SJSA1 (cell line): ENCODE measurements at regions not wholly inside any gene's neighbourhood (a gene's known extent, or its start where the extent isn't known, plus 50 kb on each side); places are given as distances from the start of the nearest gene placed in this dataset.
A peak's percentile ranks its signal among the peaks of the same experiment; 100 is the strongest.
"Not testable (repeated sequence)": the region's sequence is repeated elsewhere in the genome, so short reads cannot be mapped to it uniquely, and the experiment has no call there.

ENCODE experiments used
- DNase-seq, 2 experiments: peaks; one replicate each; pipeline ENCODE4 v3.0.0-alpha.2; 2015 to 2020; ENCODE audit warnings: low spot score in 2 of 2, low read depth in 1 of 2
- H3K27ac ChIP-seq: fragments of 250-450 bp; sonication (Bioruptor Pico); 2 replicates; pipeline ENCODE4 v1.5.1; 2020; ENCODE audit warnings: mild to moderate bottlenecking, moderate library complexity
- H3K27me3 ChIP-seq: fragments of 250-450 bp; sonication (Bioruptor Pico); replicated peaks from 2 replicates; pipeline ENCODE4 v1.5.1; 2020; ENCODE audit warnings: mild to moderate bottlenecking, moderate library complexity
- H3K36me3 ChIP-seq: fragments of 250-450 bp; sonication (Bioruptor Pico); 2 replicates; pipeline ENCODE4 v1.5.1; 2020; ENCODE audit warnings: mild to moderate bottlenecking
- H3K4me1 ChIP-seq: fragments of 250-450 bp; sonication (Bioruptor Pico); replicated peaks from 2 replicates; pipeline ENCODE4 v1.6.1; 2021; ENCODE audit warnings: mild to moderate bottlenecking
- H3K4me3 ChIP-seq: fragments of 250-450 bp; sonication (Bioruptor Pico); 2 replicates; pipeline ENCODE4 v1.5.1; 2020; ENCODE audit warnings: mild to moderate bottlenecking
- H3K9me3 ChIP-seq: fragments of 250-450 bp; sonication (Bioruptor Pico); replicated peaks from 2 replicates; pipeline ENCODE4 v1.5.1; 2020; ENCODE audit warnings: mild to moderate bottlenecking

- no peaks in the 10 kb centered on the region for H3K27me3 ChIP-seq
- H3K27ac ChIP-seq, result no peak overlapping the region
- H3K9me3 ChIP-seq, result no peaks in the 10 kb centered on the region
- H3K36me3 ChIP-seq, result no peaks in the 10 kb centered on the region
- H3K4me1 ChIP-seq, result peaks cover 16% of the 10 kb centered on the region
- H3K4me3 ChIP-seq, result peak overlapping the region; percentile 28
- no peak for DNase-seq
Observed at GRCh38 chr15:99485992-99486370, 79.8 kb upstream of the MEF2A start.

GRCh38 chr15:99486371-99487336 lies 79.1 kb upstream of the MEF2A start:
- H3K36me3 ChIP-seq, result no peaks in the 10 kb centered on the region
- DNase-seq, result peak; percentile 46 to 79
- peaks cover 16% of the 10 kb centered on the region for H3K4me1 ChIP-seq
- peak overlapping the region; percentile 28 for H3K4me3 ChIP-seq
- H3K9me3 ChIP-seq, result no peaks in the 10 kb centered on the region
- no peaks in the 10 kb centered on the region for H3K27me3 ChIP-seq
- H3K27ac ChIP-seq, result no peak overlapping the region

- no peak for DNase-seq
- H3K27ac ChIP-seq, result no peak overlapping the region
- H3K9me3 ChIP-seq, result no peaks in the 10 kb centered on the region
- no peak overlapping the region for H3K4me3 ChIP-seq
- H3K27me3 ChIP-seq, result no peaks in the 10 kb centered on the region
- peaks cover 16% of the 10 kb centered on the region for H3K4me1 ChIP-seq
- H3K36me3 ChIP-seq, result no peaks in the 10 kb centered on the region
Observed at GRCh38 chr15:99487337-99487730, 78.5 kb upstream of the MEF2A start.

- H3K4me3 ChIP-seq, result no peak overlapping the region
- peaks cover 1% of the 10 kb centered on the region for H3K4me1 ChIP-seq
- H3K27me3 ChIP-seq, result no peaks in the 10 kb centered on the region
- no peak overlapping the region for H3K27ac ChIP-seq
- H3K9me3 ChIP-seq, result no peaks in the 10 kb centered on the region
- H3K36me3 ChIP-seq, result no peaks in the 10 kb centered on the region
- no peak for DNase-seq
Observed at GRCh38 chr15:99492275-99492674, 73.5 kb upstream of the MEF2A start.

DNA sequence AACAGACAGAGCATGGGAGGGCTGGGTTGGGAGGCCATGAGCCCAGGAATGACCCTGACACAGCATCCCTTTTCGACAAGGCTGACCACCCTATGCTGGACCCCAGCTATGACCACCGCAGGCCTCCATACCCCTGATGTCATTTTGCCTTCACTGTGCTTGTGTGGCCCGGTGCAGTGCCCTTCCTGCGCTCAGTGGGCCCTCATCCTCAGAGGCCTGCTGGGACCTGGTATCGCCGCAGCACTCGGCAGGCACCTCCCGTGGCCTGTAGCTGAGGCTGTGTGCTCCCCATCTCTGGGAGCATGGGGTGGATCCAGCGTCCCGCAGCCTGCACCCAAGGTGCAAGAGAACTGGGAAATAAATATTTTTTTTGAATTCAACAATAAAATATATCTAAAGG lies 73.1 kb upstream of the MEF2A start:
- H3K4me3 ChIP-seq, result no peak overlapping the region
- DNase-seq, result no peak
- H3K27me3 ChIP-seq, result no peaks in the 10 kb centered on the region
- H3K27ac ChIP-seq, result no peak overlapping the region
- no peaks in the 10 kb centered on the region for H3K9me3 ChIP-seq
- no peaks in the 10 kb centered on the region for H3K4me1 ChIP-seq
- no peaks in the 10 kb centered on the region for H3K36me3 ChIP-seq

- Histone ChIP-seq H3K4me3 (no peak overlapping the region), H3K27me3 (no peaks in the 10 kb centered on the region), H3K27ac (no peak overlapping the region)
Observed at GRCh38 chr15:99493461-99493860, 72.3 kb upstream of the MEF2A start.

DNA sequence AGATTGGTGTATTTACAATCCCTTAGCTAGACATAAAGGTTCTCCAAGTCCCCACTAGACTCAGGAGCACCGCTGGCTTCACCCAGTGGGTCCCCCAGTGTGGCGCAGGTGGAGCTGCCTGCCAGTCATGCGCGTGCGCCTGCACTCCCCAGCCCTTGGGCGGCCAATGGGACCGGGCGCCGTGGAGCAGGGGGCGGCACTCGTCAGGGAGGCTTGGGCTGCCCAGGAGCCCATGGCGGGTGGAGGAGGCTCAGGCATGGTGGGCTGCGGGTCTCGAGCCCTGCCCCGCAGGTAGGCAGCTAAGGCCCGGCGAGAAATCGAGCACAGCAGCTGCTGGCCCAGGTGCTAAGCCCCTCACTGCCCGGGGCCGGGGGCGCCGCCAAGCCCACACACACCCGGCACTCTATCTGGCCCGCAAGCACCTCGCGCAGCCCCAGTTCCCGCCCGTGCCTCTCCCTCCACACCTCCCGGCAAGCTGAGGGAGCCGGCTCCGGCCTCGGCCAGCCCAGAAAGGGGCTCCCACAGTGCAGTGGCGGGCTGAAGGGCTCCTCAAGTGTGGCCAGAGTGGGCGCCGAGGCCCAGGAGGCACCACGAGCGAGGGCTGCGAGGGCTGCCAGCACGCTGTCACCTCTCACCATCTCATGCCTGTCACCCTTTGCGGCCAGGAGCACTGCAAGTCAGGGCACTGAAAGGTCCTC lies 71.1 kb upstream of the MEF2A start:
- not testable (repeated sequence) for DNase-seq, H3K27ac ChIP-seq, H3K4me3 ChIP-seq

More at GRCh38 chr15:99493461-99493860, 72.3 kb upstream of the MEF2A start:
- no peaks in the 10 kb centered on the region for H3K4me1 ChIP-seq
- DNase-seq, result no peak
- no peaks in the 10 kb centered on the region for H3K9me3 ChIP-seq
- H3K36me3 ChIP-seq, result no peaks in the 10 kb centered on the region

DNA sequence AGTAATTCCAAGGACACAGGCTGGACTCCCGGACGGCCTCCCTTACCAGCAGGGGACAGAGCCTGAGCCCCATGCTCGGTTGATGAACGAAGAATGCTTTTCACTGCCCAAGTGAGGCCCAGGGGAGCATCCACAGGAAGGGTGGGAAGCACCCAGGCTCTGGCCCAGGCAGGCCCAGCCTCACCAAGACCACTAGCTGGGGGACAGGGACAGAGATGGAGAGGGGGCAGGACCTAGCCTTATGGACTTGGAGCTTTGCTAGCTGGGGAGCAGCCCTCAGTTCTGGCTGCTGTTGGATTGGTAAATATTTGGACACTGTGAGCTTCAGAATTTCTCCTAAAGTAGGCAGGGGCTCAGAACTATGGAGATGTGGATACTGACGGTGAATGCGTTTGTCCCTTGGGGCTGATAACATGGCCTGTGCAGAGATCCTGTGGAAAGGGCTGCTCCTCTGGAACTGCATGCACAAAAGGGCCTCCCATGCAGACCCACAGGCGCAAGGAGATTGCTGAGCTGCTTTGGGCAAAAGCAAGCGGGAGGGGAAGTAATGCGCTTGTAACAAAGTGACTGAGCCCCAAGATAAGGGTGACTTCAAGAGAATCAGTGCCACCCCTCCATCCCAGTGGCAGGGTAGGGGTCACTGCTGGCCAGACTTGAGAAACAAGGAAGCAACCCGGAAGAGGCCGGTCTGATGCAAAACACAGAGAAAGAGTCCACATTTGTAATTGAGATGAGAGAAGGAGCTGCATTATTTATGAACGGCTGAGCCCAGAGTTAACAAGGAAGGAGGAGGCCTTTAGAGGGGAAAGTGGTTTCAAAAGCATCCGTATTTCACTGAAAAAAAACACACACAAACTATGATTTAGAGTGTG lies 70.1 kb upstream of the MEF2A start:
- H3K27me3 ChIP-seq, result no peaks in the 10 kb centered on the region
- no peaks in the 10 kb centered on the region for H3K36me3 ChIP-seq
- DNase-seq, result no peak
- H3K4me1 ChIP-seq, result no peaks in the 10 kb centered on the region
- H3K27ac ChIP-seq, result no peak overlapping the region
- H3K9me3 ChIP-seq, result no peaks in the 10 kb centered on the region
- no peak overlapping the region for H3K4me3 ChIP-seq

More for the DNA sequence above, 71.1 kb upstream of the MEF2A start:
- not testable (repeated sequence) for H3K27me3 ChIP-seq, H3K36me3 ChIP-seq, H3K9me3 ChIP-seq, H3K4me1 ChIP-seq

GRCh38 chr15:99496302-99496629 lies 69.5 kb upstream of the MEF2A start:
- Histone ChIP-seq H3K9me3 (no peaks in the 10 kb centered on the region), H3K4me3 (no peak overlapping the region), H3K27ac (no peak overlapping the region), H3K27me3 (no peaks in the 10 kb centered on the region), H3K36me3 (no peaks in the 10 kb centered on the region), H3K4me1 (no peaks in the 10 kb centered on the region)
- no peak for DNase-seq

- peaks cover 2% of the 10 kb centered on the region for H3K4me1 ChIP-seq
- H3K9me3 ChIP-seq, result no peaks in the 10 kb centered on the region
- no peaks in the 10 kb centered on the region for H3K27me3 ChIP-seq
- no peaks in the 10 kb centered on the region for H3K36me3 ChIP-seq
- H3K27ac ChIP-seq, result no peak overlapping the region
- H3K4me3 ChIP-seq, result no peak overlapping the region
- no peak for DNase-seq
Observed at GRCh38 chr15:99502182-99502581, 63.6 kb upstream of the MEF2A start.

DNA sequence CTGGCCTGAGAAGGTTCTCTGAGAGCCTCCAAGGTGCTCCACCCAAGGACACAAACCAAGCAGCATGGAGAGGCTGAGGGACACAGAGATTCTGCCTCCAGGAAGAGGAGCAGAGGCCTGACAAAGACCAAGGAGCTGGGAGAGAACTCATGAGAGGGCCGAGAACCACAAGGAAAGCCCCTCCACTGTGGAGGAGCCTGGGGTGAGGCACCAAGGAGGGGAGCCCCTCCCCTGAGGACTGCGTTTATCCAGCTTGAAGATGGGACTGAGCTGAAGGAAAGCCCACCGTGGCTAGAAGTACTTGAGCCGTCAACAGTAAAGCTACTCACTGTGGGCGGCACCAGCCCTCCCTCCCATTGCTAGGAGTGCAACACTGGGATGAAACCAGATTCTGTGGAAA lies 63.1 kb upstream of the MEF2A start:
- Histone ChIP-seq H3K27me3 (no peaks in the 10 kb centered on the region), H3K9me3 (no peaks in the 10 kb centered on the region), H3K4me1 (peaks cover 7% of the 10 kb centered on the region), H3K4me3 (no peak overlapping the region), H3K36me3 (no peaks in the 10 kb centered on the region), H3K27ac (no peak overlapping the region)
- DNase-seq, result no peak

GRCh38 chr15:99503411-99503810 lies 62.4 kb upstream of the MEF2A start:
- Histone ChIP-seq H3K27ac (no peak overlapping the region), H3K4me1 (peaks cover 11% of the 10 kb centered on the region), H3K27me3 (no peaks in the 10 kb centered on the region), H3K9me3 (no peaks in the 10 kb centered on the region), H3K4me3 (no peak overlapping the region), H3K36me3 (no peaks in the 10 kb centered on the region)
- DNase-seq, result no peak

DNA sequence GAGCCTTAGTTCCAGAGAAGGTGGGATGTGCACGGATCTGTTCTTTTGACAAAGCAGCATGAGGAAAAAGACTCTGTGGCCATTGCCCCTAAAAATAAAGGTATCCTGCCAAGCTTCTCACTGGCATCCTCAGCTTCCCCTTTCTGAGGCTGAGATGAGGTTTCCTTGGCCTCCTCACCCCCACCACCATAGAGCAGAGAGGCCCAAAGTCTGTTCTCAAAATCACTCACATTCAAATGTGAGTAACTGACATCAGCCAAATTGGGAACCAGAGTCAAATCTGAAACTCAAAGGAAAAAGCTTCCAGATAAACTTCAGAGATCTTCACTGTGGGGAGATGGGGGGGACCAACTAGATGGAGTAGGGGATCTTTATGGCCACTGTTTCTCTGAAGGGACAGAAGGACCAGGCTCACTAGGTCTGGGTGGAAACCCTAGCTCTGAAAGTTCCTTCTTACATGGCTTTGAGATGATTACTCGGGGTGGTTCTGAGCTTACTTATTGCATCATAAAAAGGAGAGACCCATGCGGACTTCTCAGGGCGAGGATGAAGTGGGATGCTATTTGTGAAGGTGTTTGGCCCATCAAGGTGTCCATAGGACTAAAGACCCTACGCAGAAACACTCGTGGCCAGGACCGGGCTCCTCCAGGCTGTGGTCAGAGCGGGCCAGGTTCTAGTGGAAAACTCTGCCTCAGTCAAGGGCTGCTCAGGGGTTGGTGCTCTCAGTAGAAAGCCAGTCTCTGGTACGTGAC lies 61.5 kb upstream of the MEF2A start:
- Histone ChIP-seq H3K9me3 (no peaks in the 10 kb centered on the region), H3K27me3 (no peaks in the 10 kb centered on the region), H3K27ac (no peak overlapping the region), H3K36me3 (no peaks in the 10 kb centered on the region), H3K4me1 (peaks cover 11% of the 10 kb centered on the region), H3K4me3 (no peak overlapping the region)
- no peak for DNase-seq
